ENCODE measurements at regions not wholly inside any gene's neighbourhood (a gene's known extent, or its start where the extent isn't known, plus 50 kb on each side); places are given as distances from the start of the nearest gene placed in this dataset.

DNA sequence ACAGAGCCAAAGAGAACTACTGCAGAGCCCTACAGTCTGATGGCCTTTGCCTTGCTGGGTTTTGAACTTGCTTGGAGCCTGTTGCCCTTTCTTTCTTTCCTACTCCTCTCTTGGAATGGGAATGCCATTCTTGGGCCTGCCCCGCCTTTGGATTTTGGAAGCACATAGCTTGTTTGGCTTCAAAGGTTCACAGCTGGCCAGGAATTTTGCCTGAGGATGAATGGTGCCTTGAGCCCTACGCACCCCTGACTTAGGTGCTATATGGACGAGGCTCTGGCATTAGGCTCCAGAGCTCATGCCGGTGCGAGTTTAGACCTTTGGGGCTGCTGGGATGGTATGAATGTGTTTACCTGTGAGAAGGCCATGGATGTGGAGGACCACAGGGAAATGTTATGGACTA is 663.3 kb upstream of the HS6ST1 start:
- H3K36me3 ChIP-seq (ENCODE audit: control insufficient read depth, insufficient read depth, low read length), result no peaks in the 10 kb centered on the region

DNA sequence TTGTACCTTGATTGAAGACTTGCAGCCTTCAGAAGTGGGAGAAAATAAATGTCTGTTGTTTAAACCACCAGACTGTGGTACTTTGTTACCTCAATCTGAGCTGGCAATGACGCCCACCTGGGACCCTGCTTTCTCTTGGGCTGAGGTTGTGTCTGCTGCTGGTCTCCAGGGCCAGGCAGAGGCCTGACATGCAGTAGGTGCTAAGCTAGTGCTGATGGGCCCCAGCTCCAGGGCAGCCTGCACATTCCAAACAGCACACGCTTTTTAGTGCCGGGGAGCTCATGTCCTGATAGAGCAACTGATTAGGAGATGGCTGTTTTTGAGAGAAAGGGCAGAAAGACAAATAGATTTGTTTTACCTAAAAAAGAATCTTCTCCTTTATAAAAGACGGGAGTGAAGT is 664.0 kb upstream of the HS6ST1 start:
- Histone ChIP-seq H3K4me3 (ENCODE audit: insufficient read depth, low read depth, low read length) (no peak overlapping the region), H3K27me3 (ENCODE audit: control insufficient read depth, insufficient read depth, low read length, poor library complexity, severe bottlenecking) (no peaks in the 10 kb centered on the region), H3K27ac (ENCODE audit: insufficient read depth, low read depth, low read length, poor library complexity, severe bottlenecking) (no peak overlapping the region), H3K36me3 (ENCODE audit: control insufficient read depth, insufficient read depth, low read length) (no peaks in the 10 kb centered on the region), H3K9me3 (ENCODE audit: control insufficient read depth, low read length) (no peaks in the 10 kb centered on the region), H3K4me1 (ENCODE audit: control insufficient read depth, insufficient read depth, low read length) (peaks cover 4% of the 10 kb centered on the region)
- 94 to 95% methylated on average over 4 of the region's 4 CpGs for WGBS, 2 experiments

More for the DNA sequence above, 663.3 kb upstream of the HS6ST1 start:
- no peak overlapping the region for H3K4me3 ChIP-seq (ENCODE audit: insufficient read depth, low read depth, low read length)
- no peak overlapping the region for H3K27ac ChIP-seq (ENCODE audit: insufficient read depth, low read depth, low read length, poor library complexity, severe bottlenecking)
- no peaks in the 10 kb centered on the region for H3K9me3 ChIP-seq (ENCODE audit: control insufficient read depth, low read length)
- WGBS, 2 experiments, result 95 to 98% methylated on average over 5 of the region's 5 CpGs
- H3K4me1 ChIP-seq (ENCODE audit: control insufficient read depth, insufficient read depth, low read length), result peaks cover 4% of the 10 kb centered on the region
- no peaks in the 10 kb centered on the region for H3K27me3 ChIP-seq (ENCODE audit: control insufficient read depth, insufficient read depth, low read length, poor library complexity, severe bottlenecking)

DNA sequence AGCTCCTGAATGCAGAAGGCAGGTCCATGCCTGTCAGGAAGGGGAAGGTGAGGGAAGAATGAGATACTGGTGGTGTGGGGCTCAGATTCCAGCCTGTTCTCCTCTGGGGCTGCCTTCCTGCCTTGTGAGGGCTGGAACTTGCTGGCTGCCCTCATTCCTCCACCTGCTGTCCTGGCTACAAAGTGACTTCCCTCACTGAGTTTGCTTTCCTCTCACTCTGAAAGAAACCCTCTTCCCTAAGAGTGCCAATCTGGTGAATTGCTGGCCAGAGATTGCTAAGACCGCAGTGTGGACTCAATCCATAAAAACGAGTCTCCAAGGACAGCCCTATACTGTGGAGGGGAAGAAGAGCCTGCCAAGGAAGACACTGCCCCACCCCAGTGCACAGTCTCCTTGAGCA is 664.4 kb upstream of the HS6ST1 start:
- whole genome bisulfite sequencing, 2 experiments, result 88 to 95% methylated on average over 2 of the region's 2 CpGs
- no peak overlapping the region for H3K27ac ChIP-seq (ENCODE audit: insufficient read depth, low read depth, low read length, poor library complexity, severe bottlenecking)
- H3K4me3 ChIP-seq (ENCODE audit: insufficient read depth, low read depth, low read length), result no peak overlapping the region
- peaks cover 4% of the 10 kb centered on the region for H3K4me1 ChIP-seq (ENCODE audit: control insufficient read depth, insufficient read depth, low read length)
- H3K36me3 ChIP-seq (ENCODE audit: control insufficient read depth, insufficient read depth, low read length), result no peaks in the 10 kb centered on the region
- H3K27me3 ChIP-seq (ENCODE audit: control insufficient read depth, insufficient read depth, low read length, poor library complexity, severe bottlenecking), result no peaks in the 10 kb centered on the region
- no peaks in the 10 kb centered on the region for H3K9me3 ChIP-seq (ENCODE audit: control insufficient read depth, low read length)

- no peak overlapping the region for H3K4me3 ChIP-seq (ENCODE audit: insufficient read depth, low read depth, low read length)
- H3K27me3 ChIP-seq (ENCODE audit: control insufficient read depth, insufficient read depth, low read length, poor library complexity, severe bottlenecking), result no peaks in the 10 kb centered on the region
- no peaks in the 10 kb centered on the region for H3K36me3 ChIP-seq (ENCODE audit: control insufficient read depth, insufficient read depth, low read length)
- H3K27ac ChIP-seq (ENCODE audit: insufficient read depth, low read depth, low read length, poor library complexity, severe bottlenecking), result no peak overlapping the region
- no peaks in the 10 kb centered on the region for H3K4me1 ChIP-seq (ENCODE audit: control insufficient read depth, insufficient read depth, low read length)
- H3K9me3 ChIP-seq (ENCODE audit: control insufficient read depth, low read length), result no peaks in the 10 kb centered on the region
- WGBS, 2 experiments, result 92 to 94% methylated on average over 2 of the region's 2 CpGs
Measured at GRCh38 chr2:128984081-128984480, 665.4 kb upstream of the HS6ST1 start.

DNA sequence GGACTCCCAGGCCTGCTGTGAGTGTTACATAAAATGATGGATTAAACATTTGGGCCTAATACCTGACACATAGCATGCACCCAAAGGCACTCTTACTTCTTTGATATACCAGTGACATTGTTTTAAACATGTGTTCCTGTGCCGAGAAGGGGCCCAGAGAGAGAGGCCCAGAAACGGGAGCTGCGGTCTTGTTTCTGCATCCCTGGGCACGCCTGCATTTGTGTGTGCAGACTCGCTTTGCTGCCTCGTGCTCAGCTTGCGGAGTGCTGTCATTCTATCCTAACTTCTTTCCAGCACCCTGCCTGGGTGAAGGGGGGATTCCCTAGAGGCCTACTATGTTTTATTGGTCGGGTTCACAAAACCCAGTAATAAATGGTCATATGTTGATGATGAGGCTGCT is 666.2 kb upstream of the HS6ST1 start:
- Histone ChIP-seq H3K27me3 (ENCODE audit: control insufficient read depth, insufficient read depth, low read length, poor library complexity, severe bottlenecking) (no peaks in the 10 kb centered on the region), H3K27ac (ENCODE audit: insufficient read depth, low read depth, low read length, poor library complexity, severe bottlenecking) (no peak overlapping the region), H3K4me3 (ENCODE audit: insufficient read depth, low read depth, low read length) (no peak overlapping the region), H3K9me3 (ENCODE audit: control insufficient read depth, low read length) (no peaks in the 10 kb centered on the region), H3K36me3 (ENCODE audit: control insufficient read depth, insufficient read depth, low read length) (no peaks in the 10 kb centered on the region), H3K4me1 (ENCODE audit: control insufficient read depth, insufficient read depth, low read length) (no peaks in the 10 kb centered on the region)
- WGBS, 2 experiments, result 91 to 97% methylated on average over 8 of the region's 8 CpGs

- 69% methylated on average over 7 of the region's 7 CpGs for WGBS, 2 experiments
- no peaks in the 10 kb centered on the region for H3K4me1 ChIP-seq (ENCODE audit: control insufficient read depth, insufficient read depth, low read length)
- H3K9me3 ChIP-seq (ENCODE audit: control insufficient read depth, low read length), result no peaks in the 10 kb centered on the region
- no peaks in the 10 kb centered on the region for H3K27me3 ChIP-seq (ENCODE audit: control insufficient read depth, insufficient read depth, low read length, poor library complexity, severe bottlenecking)
- no peaks in the 10 kb centered on the region for H3K36me3 ChIP-seq (ENCODE audit: control insufficient read depth, insufficient read depth, low read length)
- no peak overlapping the region for H3K27ac ChIP-seq (ENCODE audit: insufficient read depth, low read depth, low read length, poor library complexity, severe bottlenecking)
- no peak overlapping the region for H3K4me3 ChIP-seq (ENCODE audit: insufficient read depth, low read depth, low read length)
Measured at GRCh38 chr2:128986026-128986715, 667.5 kb upstream of the HS6ST1 start.

GRCh38 chr2:128986867-128987268 is 668.2 kb upstream of the HS6ST1 start:
- H3K27me3 ChIP-seq (ENCODE audit: control insufficient read depth, insufficient read depth, low read length, poor library complexity, severe bottlenecking), result no peaks in the 10 kb centered on the region
- no peak overlapping the region for H3K4me3 ChIP-seq (ENCODE audit: insufficient read depth, low read depth, low read length)
- no peaks in the 10 kb centered on the region for H3K4me1 ChIP-seq (ENCODE audit: control insufficient read depth, insufficient read depth, low read length)
- no peaks in the 10 kb centered on the region for H3K9me3 ChIP-seq (ENCODE audit: control insufficient read depth, low read length)
- no peak overlapping the region for H3K27ac ChIP-seq (ENCODE audit: insufficient read depth, low read depth, low read length, poor library complexity, severe bottlenecking)
- H3K36me3 ChIP-seq (ENCODE audit: control insufficient read depth, insufficient read depth, low read length), result no peaks in the 10 kb centered on the region
- WGBS, 2 experiments, result 89 to 91% methylated on average over 9 of the region's 9 CpGs

GRCh38 chr2:128988326-128988725 is 669.7 kb upstream of the HS6ST1 start:
- H3K9me3 ChIP-seq (ENCODE audit: control insufficient read depth, low read length), result no peaks in the 10 kb centered on the region
- no peak overlapping the region for H3K4me3 ChIP-seq (ENCODE audit: insufficient read depth, low read depth, low read length)
- whole genome bisulfite sequencing, 2 experiments, result 91 to 95% methylated on average over 3 of the region's 3 CpGs
- no peaks in the 10 kb centered on the region for H3K4me1 ChIP-seq (ENCODE audit: control insufficient read depth, insufficient read depth, low read length)
- no peaks in the 10 kb centered on the region for H3K36me3 ChIP-seq (ENCODE audit: control insufficient read depth, insufficient read depth, low read length)
- no peaks in the 10 kb centered on the region for H3K27me3 ChIP-seq (ENCODE audit: control insufficient read depth, insufficient read depth, low read length, poor library complexity, severe bottlenecking)
- H3K27ac ChIP-seq (ENCODE audit: insufficient read depth, low read depth, low read length, poor library complexity, severe bottlenecking), result no peak overlapping the region

- H3K36me3 ChIP-seq (ENCODE audit: control insufficient read depth, insufficient read depth, low read length), result no peaks in the 10 kb centered on the region
- H3K9me3 ChIP-seq (ENCODE audit: control insufficient read depth, low read length), result no peaks in the 10 kb centered on the region
- H3K4me3 ChIP-seq (ENCODE audit: insufficient read depth, low read depth, low read length), result no peak overlapping the region
- no peaks in the 10 kb centered on the region for H3K4me1 ChIP-seq (ENCODE audit: control insufficient read depth, insufficient read depth, low read length)
- H3K27ac ChIP-seq (ENCODE audit: insufficient read depth, low read depth, low read length, poor library complexity, severe bottlenecking), result no peak overlapping the region
- WGBS, 2 experiments, result 95 to 96% methylated on average over 6 of the region's 6 CpGs
- H3K27me3 ChIP-seq (ENCODE audit: control insufficient read depth, insufficient read depth, low read length, poor library complexity, severe bottlenecking), result no peaks in the 10 kb centered on the region
Measured at GRCh38 chr2:128988967-128989366, 670.3 kb upstream of the HS6ST1 start.

DNA sequence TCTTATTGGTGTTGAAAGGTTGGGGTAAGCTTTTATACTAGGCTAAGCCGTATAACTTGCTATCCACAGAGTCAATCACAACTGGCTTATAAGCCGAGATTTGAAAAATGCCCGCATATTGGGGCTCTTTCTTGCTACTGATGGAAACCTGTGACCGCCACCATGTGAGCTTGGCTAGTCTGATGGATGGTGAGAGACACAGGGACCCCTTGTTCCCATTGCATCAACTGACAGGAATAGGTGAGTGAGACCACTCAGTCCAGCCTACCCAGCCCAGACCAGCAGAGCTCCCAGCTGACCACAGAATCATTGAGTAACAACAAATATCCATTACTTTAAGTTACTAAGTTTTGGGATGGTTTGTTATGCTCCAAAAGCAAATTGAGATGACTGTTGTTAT is 676.4 kb upstream of the HS6ST1 start:
- WGBS, 2 experiments, result 96 to 98% methylated on average over 4 of the region's 4 CpGs
- Histone ChIP-seq H3K27me3 (ENCODE audit: control insufficient read depth, insufficient read depth, low read length, poor library complexity, severe bottlenecking) (no peaks in the 10 kb centered on the region), H3K4me1 (ENCODE audit: control insufficient read depth, insufficient read depth, low read length) (no peaks in the 10 kb centered on the region), H3K27ac (ENCODE audit: insufficient read depth, low read depth, low read length, poor library complexity, severe bottlenecking) (no peak overlapping the region), H3K4me3 (ENCODE audit: insufficient read depth, low read depth, low read length) (no peak overlapping the region), H3K36me3 (ENCODE audit: control insufficient read depth, insufficient read depth, low read length) (no peaks in the 10 kb centered on the region), H3K9me3 (ENCODE audit: control insufficient read depth, low read length) (no peaks in the 10 kb centered on the region)

GRCh38 chr2:128996078-128996477 is 677.4 kb upstream of the HS6ST1 start:
- Histone ChIP-seq H3K27me3 (ENCODE audit: control insufficient read depth, insufficient read depth, low read length, poor library complexity, severe bottlenecking) (no peaks in the 10 kb centered on the region), H3K36me3 (ENCODE audit: control insufficient read depth, insufficient read depth, low read length) (no peaks in the 10 kb centered on the region), H3K27ac (ENCODE audit: insufficient read depth, low read depth, low read length, poor library complexity, severe bottlenecking) (no peak overlapping the region), H3K9me3 (ENCODE audit: control insufficient read depth, low read length) (no peaks in the 10 kb centered on the region), H3K4me1 (ENCODE audit: control insufficient read depth, insufficient read depth, low read length) (no peaks in the 10 kb centered on the region), H3K4me3 (ENCODE audit: insufficient read depth, low read depth, low read length) (no peak overlapping the region)
- 93 to 94% methylated on average over 4 of the region's 4 CpGs for WGBS, 2 experiments
